ENCODE measurements at regions not wholly inside any gene's neighbourhood (a gene's known extent, or its start where the extent isn't known, plus 50 kb on each side); places are given as distances from the start of the nearest gene placed in this dataset.

DNA sequence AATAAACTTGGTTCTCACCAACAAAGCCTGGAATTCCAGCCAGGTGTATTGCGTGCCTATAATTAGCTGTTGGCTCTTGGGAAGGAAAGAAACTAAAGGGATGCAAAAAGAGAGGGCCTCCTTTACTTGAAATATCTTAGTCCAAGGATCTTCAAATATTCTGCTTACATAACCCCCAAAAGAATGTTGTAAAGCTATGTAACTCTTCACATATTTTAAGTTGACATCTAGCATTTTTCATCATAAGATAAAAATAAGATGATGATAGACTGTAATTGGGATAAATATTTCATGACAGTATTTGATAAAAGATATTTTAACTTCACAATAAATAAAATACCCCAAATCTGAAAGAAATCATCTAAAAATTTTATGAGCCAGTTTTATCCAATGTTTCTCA, 52.5 kb upstream of the SEPTIN7 start:
- TF ChIP-seq, protein P1, sequence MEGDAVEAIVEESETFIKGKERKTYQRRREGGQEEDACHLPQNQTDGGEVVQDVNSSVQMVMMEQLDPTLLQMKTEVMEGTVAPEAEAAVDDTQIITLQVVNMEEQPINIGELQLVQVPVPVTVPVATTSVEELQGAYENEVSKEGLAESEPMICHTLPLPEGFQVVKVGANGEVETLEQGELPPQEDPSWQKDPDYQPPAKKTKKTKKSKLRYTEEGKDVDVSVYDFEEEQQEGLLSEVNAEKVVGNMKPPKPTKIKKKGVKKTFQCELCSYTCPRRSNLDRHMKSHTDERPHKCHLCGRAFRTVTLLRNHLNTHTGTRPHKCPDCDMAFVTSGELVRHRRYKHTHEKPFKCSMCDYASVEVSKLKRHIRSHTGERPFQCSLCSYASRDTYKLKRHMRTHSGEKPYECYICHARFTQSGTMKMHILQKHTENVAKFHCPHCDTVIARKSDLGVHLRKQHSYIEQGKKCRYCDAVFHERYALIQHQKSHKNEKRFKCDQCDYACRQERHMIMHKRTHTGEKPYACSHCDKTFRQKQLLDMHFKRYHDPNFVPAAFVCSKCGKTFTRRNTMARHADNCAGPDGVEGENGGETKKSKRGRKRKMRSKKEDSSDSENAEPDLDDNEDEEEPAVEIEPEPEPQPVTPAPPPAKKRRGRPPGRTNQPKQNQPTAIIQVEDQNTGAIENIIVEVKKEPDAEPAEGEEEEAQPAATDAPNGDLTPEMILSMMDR (IDR thresholded peaks at IDR 0.05; ENCODE audit: extremely low read depth in 1 of 2, insufficient read depth in 1 of 2, low read depth in 1 of 2, low read length in 2 of 2) = no peak
- TF ChIP-seq POLR2A (IDR thresholded peaks at IDR 0.05; ENCODE audit: low read depth, low read length) (no peak), POLR2AphosphoS5 (IDR thresholded peaks at IDR 0.05; ENCODE audit: insufficient read depth, low read depth, low read length) (no peak)
- TF ChIP-seq, protein P2, sequence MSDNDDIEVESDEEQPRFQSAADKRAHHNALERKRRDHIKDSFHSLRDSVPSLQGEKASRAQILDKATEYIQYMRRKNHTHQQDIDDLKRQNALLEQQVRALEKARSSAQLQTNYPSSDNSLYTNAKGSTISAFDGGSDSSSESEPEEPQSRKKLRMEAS (IDR thresholded peaks at IDR 0.05; ENCODE audit: insufficient read depth, insufficient read length) = no peak

Measured in endothelial cell of umbilical vein (primary cell).